Erythroblast (primary cell): ENCODE measurements at regions not wholly inside any gene's neighbourhood (a gene's known extent, or its start where the extent isn't known, plus 50 kb on each side); places are given as distances from the start of the nearest gene placed in this dataset.

Source experiments
- GATA1 ChIP-seq: IDR thresholded peaks from 2 replicates; pipeline ENCODE4 v1.6.1; 2011; ENCODE audit warnings: low read depth, mild to moderate bottlenecking, control low read depth, low read length, moderate library complexity
- POLR2A ChIP-seq: IDR thresholded peaks from 2 replicates; pipeline ENCODE4 v1.6.1; 2011; ENCODE audit warnings: mild to moderate bottlenecking, low read length

DNA sequence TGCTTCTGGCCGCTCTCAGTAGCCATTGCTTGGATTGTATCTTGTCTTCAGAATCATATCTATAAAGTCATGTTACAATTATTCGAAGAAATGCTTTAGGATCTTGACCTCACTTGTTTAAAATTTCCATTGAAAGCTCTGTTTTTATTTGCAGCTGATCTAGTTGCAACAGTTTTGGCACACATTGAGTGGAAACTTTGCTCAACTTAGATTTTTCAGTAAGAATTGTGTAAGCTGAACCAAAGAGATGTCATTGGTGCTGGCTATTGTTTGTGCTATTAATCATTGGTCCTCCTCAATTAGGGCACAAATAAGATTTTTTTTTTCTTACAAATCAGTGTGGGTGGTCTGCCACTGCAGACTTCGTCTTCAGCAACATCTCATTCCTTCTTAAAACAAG, 649.2 kb downstream of the MMUT start:
- TF ChIP-seq POLR2A (no peak), GATA1 (no peak)
